RWPE2 (cell line): ENCODE measurements at regions not wholly inside any gene's neighbourhood (a gene's known extent, or its start where the extent isn't known, plus 50 kb on each side); places are given as distances from the start of the nearest gene placed in this dataset.
A peak's percentile ranks its signal among the peaks of the same experiment; 100 is the strongest.
"Not testable (repeated sequence)": the region's sequence is repeated elsewhere in the genome, so short reads cannot be mapped to it uniquely, and the experiment has no call there.

ENCODE experiments used
- ATAC-seq: fragments of 200-7000 bp; cut with Tn5 transposase; 3 replicates; pipeline ENCODE4 v1.9.1; 2021; ENCODE audit warnings: low read depth
- DNase-seq: peaks from one replicate; pipeline ENCODE4 v3.0.0-alpha.2; 2020; ENCODE audit warnings: low spot score
- H3K27ac ChIP-seq: fragments of 450-650 bp; 2 replicates; pipeline ENCODE4 v1.5.1; 2017; ENCODE audit warnings: mild to moderate bottlenecking; ENCODE audit not compliant: poor library complexity, severe bottlenecking
- H3K27me3 ChIP-seq: fragments of 250-450 bp; sonication (Bioruptor Pico); 2 replicates; pipeline ENCODE4 v1.5.1; 2021; ENCODE audit warnings: mild to moderate bottlenecking, moderate library complexity; ENCODE audit not compliant: insufficient read depth, poor library complexity, severe bottlenecking
- H3K36me3 ChIP-seq: fragments of 250-450 bp; sonication (Bioruptor Pico); 2 replicates; pipeline ENCODE4 v1.5.1; 2020; ENCODE audit warnings: low read depth, mild to moderate bottlenecking, moderate library complexity
- H3K4me1 ChIP-seq: fragments of 250-450 bp; sonication (Bioruptor Pico); 2 replicates; pipeline ENCODE4 v1.5.1; 2021; ENCODE audit warnings: mild to moderate bottlenecking, moderate library complexity; ENCODE audit not compliant: insufficient read depth, poor library complexity, severe bottlenecking
- H3K4me3 ChIP-seq: fragments of 250-450 bp; sonication (Bioruptor Pico); 2 replicates; pipeline ENCODE4 v1.5.1; 2021; ENCODE audit warnings: mild to moderate bottlenecking, moderate library complexity; ENCODE audit not compliant: severe bottlenecking
- H3K9me3 ChIP-seq: fragments of 250-450 bp; sonication (Bioruptor Pico); 2 replicates; pipeline ENCODE4 v1.5.1; 2021; ENCODE audit warnings: mild to moderate bottlenecking, moderate library complexity; ENCODE audit not compliant: severe bottlenecking
- CTCF ChIP-seq: fragments of 450-650 bp; IDR thresholded peaks from one replicate; pipeline ENCODE4 v1.5.1; 2017; ENCODE audit warnings: mild to moderate bottlenecking, moderate library complexity; ENCODE audit not compliant: poor library complexity, severe bottlenecking

- ATAC-seq (peak; percentile 92), DNase-seq (no peak)
- H3K9me3 ChIP-seq, result no peaks in the 10 kb centered on the region
- H3K27me3 ChIP-seq, result no peaks in the 10 kb centered on the region
- H3K4me3 ChIP-seq, result no peak overlapping the region
- peaks cover 12% of the 10 kb centered on the region for H3K4me1 ChIP-seq
- H3K36me3 ChIP-seq, result no peaks in the 10 kb centered on the region
- peak overlapping the region; percentile 36 for H3K27ac ChIP-seq
- TF ChIP-seq CTCF, result no peak
These were observed 526.7 kb upstream of the ADGRB3 start for GRCh38 chr6:68108233-68108835.

GRCh38 chr6:68094070-68094469 is 541.0 kb upstream of the ADGRB3 start:
- Histone ChIP-seq H3K27me3 (peaks cover 7% of the 10 kb centered on the region), H3K4me1 (no peaks in the 10 kb centered on the region), H3K27ac (no peak overlapping the region), H3K36me3 (no peaks in the 10 kb centered on the region), H3K4me3 (no peak overlapping the region), H3K9me3 (no peaks in the 10 kb centered on the region)
- DNase-seq (no peak), ATAC-seq (no peak)
- no peak for TF ChIP-seq CTCF

GRCh38 chr6:68087399-68088133 is 547.5 kb upstream of the ADGRB3 start:
- DNase-seq (no peak), ATAC-seq (no peak)
- H3K36me3 ChIP-seq, result no peaks in the 10 kb centered on the region
- H3K4me3 ChIP-seq, result no peak overlapping the region
- no peak overlapping the region for H3K27ac ChIP-seq
- H3K4me1 ChIP-seq, result no peaks in the 10 kb centered on the region
- peaks cover 2% of the 10 kb centered on the region for H3K27me3 ChIP-seq
- no peaks in the 10 kb centered on the region for H3K9me3 ChIP-seq
- TF ChIP-seq CTCF, result no peak

- Histone ChIP-seq H3K27me3 (no peaks in the 10 kb centered on the region), H3K9me3 (no peaks in the 10 kb centered on the region), H3K4me1 (no peaks in the 10 kb centered on the region), H3K27ac (no peak overlapping the region), H3K4me3 (no peak overlapping the region), H3K36me3 (no peaks in the 10 kb centered on the region)
- TF ChIP-seq CTCF, result no peak
- ATAC-seq (no peak), DNase-seq (no peak)
These were observed 548.9 kb upstream of the ADGRB3 start for GRCh38 chr6:68086199-68086598.

GRCh38 chr6:68085599-68085998 is 549.5 kb upstream of the ADGRB3 start:
- not testable (repeated sequence) for H3K27ac ChIP-seq, DNase-seq

More at GRCh38 chr6:68085599-68085998, 549.5 kb upstream of the ADGRB3 start:
- not testable (repeated sequence) for H3K27me3 ChIP-seq, ATAC-seq, H3K36me3 ChIP-seq, H3K4me3 ChIP-seq, H3K9me3 ChIP-seq, H3K4me1 ChIP-seq
